Colon (tissue), 2 donors: ENCODE measurements at regions not wholly inside any gene's neighbourhood (a gene's known extent, or its start where the extent isn't known, plus 50 kb on each side); places are given as distances from the start of the nearest gene placed in this dataset.
"Not testable (repeated sequence)": the region's sequence is repeated elsewhere in the genome, so short reads cannot be mapped to it uniquely, and the experiment has no call there.

Source experiments
- FAIRE-seq: peaks from 2 replicates; lab custom pipeline; 2012; peaks lifted over from hg19 to GRCh38; lab: Jason Lieb, UNC
- donor health status: control.
- donor health status: control.

- FAIRE-seq, result no peak
Measured at GRCh38 chr6:106744781-106745180, 115.4 kb downstream of the QRSL1 start.

GRCh38 chr6:106744029-106744428 lies 114.7 kb downstream of the QRSL1 start:
- FAIRE-seq, result not testable (repeated sequence)

GRCh38 chr6:106743612-106744011 lies 114.2 kb downstream of the QRSL1 start:
- no peak for FAIRE-seq

- FAIRE-seq, result no peak
Measured at GRCh38 chr6:106740287-106740686, 110.9 kb downstream of the QRSL1 start.

GRCh38 chr6:106739387-106739786 lies 110.0 kb downstream of the QRSL1 start:
- no peak for FAIRE-seq

GRCh38 chr6:106736502-106736901 lies 107.1 kb downstream of the QRSL1 start:
- FAIRE-seq, result no peak

GRCh38 chr6:106735828-106736227 lies 106.5 kb downstream of the QRSL1 start:
- no peak for FAIRE-seq

- FAIRE-seq, result no peak
Measured at GRCh38 chr6:106735136-106735633, 105.8 kb downstream of the QRSL1 start.

GRCh38 chr6:106733386-106733785 lies 104.0 kb downstream of the QRSL1 start:
- FAIRE-seq, result no peak

GRCh38 chr6:106732376-106732940 lies 103.1 kb downstream of the QRSL1 start:
- no peak for FAIRE-seq

GRCh38 chr6:106731843-106732160 lies 102.4 kb downstream of the QRSL1 start:
- FAIRE-seq, result no peak

- FAIRE-seq, result no peak
Measured at GRCh38 chr6:106731144-106731842, 101.9 kb downstream of the QRSL1 start.

GRCh38 chr6:106730718-106731117 lies 101.3 kb downstream of the QRSL1 start:
- FAIRE-seq, result no peak

- no peak for FAIRE-seq
Measured at GRCh38 chr6:106730264-106730663, 100.9 kb downstream of the QRSL1 start.

GRCh38 chr6:106729841-106730240 lies 100.5 kb downstream of the QRSL1 start:
- FAIRE-seq, result no peak

- FAIRE-seq, result no peak
Measured at GRCh38 chr6:106728296-106728870, 99.0 kb downstream of the QRSL1 start.

GRCh38 chr6:106727480-106728149 lies 98.2 kb downstream of the QRSL1 start:
- FAIRE-seq, result no peak

GRCh38 chr6:106724848-106725247 lies 95.5 kb downstream of the QRSL1 start:
- FAIRE-seq, result no peak

GRCh38 chr6:106724337-106724736 lies 95.0 kb downstream of the QRSL1 start:
- FAIRE-seq, result no peak

GRCh38 chr6:106723419-106723818 lies 94.0 kb downstream of the QRSL1 start:
- FAIRE-seq, result not testable (repeated sequence)

GRCh38 chr6:106721189-106721588 lies 91.8 kb downstream of the QRSL1 start:
- not testable (repeated sequence) for FAIRE-seq
